ENCODE measurements at regions not wholly inside any gene's neighbourhood (a gene's known extent, or its start where the extent isn't known, plus 50 kb on each side); places are given as distances from the start of the nearest gene placed in this dataset.

DNA sequence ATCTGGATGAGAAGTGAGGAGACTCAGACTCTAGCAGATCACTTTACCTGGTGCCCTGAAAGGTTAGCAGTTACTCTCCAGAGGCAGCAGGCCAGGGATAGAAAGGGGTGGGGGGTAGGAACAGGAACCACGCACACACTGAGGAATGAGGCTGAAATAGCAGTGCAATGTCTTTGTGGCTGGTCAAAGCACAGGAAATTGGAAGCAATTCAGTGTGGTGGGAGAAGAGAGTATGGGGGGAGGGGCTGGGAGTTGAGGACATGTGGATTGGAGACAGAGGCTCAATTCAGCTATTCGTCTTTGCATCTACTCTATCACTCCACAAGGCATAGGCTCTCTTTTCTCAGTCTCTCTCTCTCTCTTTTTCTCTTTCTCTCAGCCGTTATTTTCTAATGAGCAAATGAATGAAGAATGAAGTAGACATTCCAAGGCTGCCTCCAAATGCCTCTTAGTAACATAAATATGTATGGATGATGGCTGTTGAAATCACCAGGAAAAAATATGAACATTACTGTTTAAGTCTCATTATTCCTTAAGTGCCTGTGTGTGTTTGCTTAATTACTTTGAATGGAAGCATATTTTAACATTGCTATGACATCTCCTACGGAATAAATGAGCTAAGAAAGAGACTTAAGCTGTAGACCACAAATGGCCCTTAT, 979.4 kb downstream of the TSN start:
- no peaks in the 10 kb centered on the region for H3K9me3 ChIP-seq
- H3K27ac ChIP-seq: no peak overlapping the region
- TF ChIP-seq POLR2A (IDR thresholded peaks at IDR 0.05): no peak
- TF ChIP-seq, protein P1, sequence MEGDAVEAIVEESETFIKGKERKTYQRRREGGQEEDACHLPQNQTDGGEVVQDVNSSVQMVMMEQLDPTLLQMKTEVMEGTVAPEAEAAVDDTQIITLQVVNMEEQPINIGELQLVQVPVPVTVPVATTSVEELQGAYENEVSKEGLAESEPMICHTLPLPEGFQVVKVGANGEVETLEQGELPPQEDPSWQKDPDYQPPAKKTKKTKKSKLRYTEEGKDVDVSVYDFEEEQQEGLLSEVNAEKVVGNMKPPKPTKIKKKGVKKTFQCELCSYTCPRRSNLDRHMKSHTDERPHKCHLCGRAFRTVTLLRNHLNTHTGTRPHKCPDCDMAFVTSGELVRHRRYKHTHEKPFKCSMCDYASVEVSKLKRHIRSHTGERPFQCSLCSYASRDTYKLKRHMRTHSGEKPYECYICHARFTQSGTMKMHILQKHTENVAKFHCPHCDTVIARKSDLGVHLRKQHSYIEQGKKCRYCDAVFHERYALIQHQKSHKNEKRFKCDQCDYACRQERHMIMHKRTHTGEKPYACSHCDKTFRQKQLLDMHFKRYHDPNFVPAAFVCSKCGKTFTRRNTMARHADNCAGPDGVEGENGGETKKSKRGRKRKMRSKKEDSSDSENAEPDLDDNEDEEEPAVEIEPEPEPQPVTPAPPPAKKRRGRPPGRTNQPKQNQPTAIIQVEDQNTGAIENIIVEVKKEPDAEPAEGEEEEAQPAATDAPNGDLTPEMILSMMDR (IDR thresholded peaks at IDR 0.05): no peak
- no peak overlapping the region for H3K4me3 ChIP-seq
- no peaks in the 10 kb centered on the region for H3K27me3 ChIP-seq
- DNase-seq: no peak
- H3K4me1 ChIP-seq: no peaks in the 10 kb centered on the region
- no peaks in the 10 kb centered on the region for H3K36me3 ChIP-seq

- no peak for TF ChIP-seq POLR2A (IDR thresholded peaks at IDR 0.05)
- TF ChIP-seq, protein P1 (IDR thresholded peaks at IDR 0.05): no peak
- Histone ChIP-seq H3K4me3 (no peak overlapping the region), H3K27me3 (no peaks in the 10 kb centered on the region), H3K4me1 (no peaks in the 10 kb centered on the region), H3K9me3 (no peaks in the 10 kb centered on the region), H3K36me3 (no peaks in the 10 kb centered on the region), H3K27ac (no peak overlapping the region)
- no peak for DNase-seq
These were observed 980.8 kb downstream of the TSN start for GRCh38 chr2:122736279-122736678.

DNA sequence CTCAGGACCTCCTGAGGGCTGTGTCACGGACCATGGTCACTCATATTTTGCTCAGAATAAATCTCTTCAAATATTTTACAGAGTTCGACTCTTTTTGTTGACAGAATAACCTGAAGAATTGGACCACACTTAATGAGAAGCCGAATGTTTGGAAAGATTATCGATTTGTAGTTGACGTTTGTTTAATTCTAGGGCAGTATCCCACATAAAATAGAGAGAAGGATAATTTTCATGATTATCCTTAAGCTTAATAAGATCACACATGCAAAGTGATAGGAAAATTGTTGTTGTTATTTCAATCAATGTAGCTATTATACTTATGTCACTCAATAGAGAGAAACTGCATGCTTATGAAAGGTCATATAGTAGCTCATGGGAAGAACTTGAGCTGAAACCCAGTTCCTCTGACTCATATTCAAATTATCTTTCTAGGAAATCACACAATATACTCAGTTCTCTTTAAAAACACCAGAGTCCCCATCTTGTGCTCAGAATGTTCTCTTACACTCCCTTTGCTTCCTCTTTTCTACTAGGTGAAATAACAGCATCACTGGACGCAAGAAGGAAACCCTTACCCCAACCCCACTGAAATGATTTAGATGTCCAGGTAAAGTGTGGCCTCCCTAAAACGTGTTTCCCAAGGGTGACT, 982.1 kb downstream of the TSN start:
- Histone ChIP-seq H3K36me3 (no peaks in the 10 kb centered on the region), H3K27me3 (no peaks in the 10 kb centered on the region), H3K4me3 (no peak overlapping the region), H3K4me1 (no peaks in the 10 kb centered on the region), H3K27ac (no peak overlapping the region), H3K9me3 (no peaks in the 10 kb centered on the region)
- TF ChIP-seq, protein P1 (IDR thresholded peaks at IDR 0.05): no peak
- no peak for TF ChIP-seq POLR2A (IDR thresholded peaks at IDR 0.05)
- DNase-seq: no peak

- Histone ChIP-seq H3K27ac (no peak overlapping the region), H3K9me3 (no peaks in the 10 kb centered on the region), H3K27me3 (no peaks in the 10 kb centered on the region), H3K36me3 (no peaks in the 10 kb centered on the region), H3K4me1 (no peaks in the 10 kb centered on the region), H3K4me3 (no peak overlapping the region)
- TF ChIP-seq, protein P1 (IDR thresholded peaks at IDR 0.05): no peak
- no peak for TF ChIP-seq POLR2A (IDR thresholded peaks at IDR 0.05)
- DNase-seq: no peak
These were observed 984.5 kb downstream of the TSN start for GRCh38 chr2:122739732-122740593.

- Histone ChIP-seq H3K4me1 (no peaks in the 10 kb centered on the region), H3K9me3 (no peaks in the 10 kb centered on the region), H3K27me3 (no peaks in the 10 kb centered on the region), H3K4me3 (no peak overlapping the region), H3K27ac (no peak overlapping the region), H3K36me3 (no peaks in the 10 kb centered on the region)
- TF ChIP-seq, protein P1 (IDR thresholded peaks at IDR 0.05): no peak
- TF ChIP-seq POLR2A (IDR thresholded peaks at IDR 0.05): no peak
- no peak for DNase-seq
These were observed 985.1 kb downstream of the TSN start for GRCh38 chr2:122740594-122740948.

All from Peyer's patch (tissue), 4 donors.